ENCODE measurements at regions not wholly inside any gene's neighbourhood (a gene's known extent, or its start where the extent isn't known, plus 50 kb on each side); places are given as distances from the start of the nearest gene placed in this dataset.

GRCh38 chr12:23356440-23356839, 593.0 kb downstream of the SOX5 start:
- Mint-ChIP-seq H3K4me1 (0 out of 4 replicates have a peak, but pooled peaks cover 0 to 2% of the 10 kb centered on the region in 2 experiments), H3K4me3 (no peak overlapping the region), H3K27ac (no peak overlapping the region), H3K36me3 (ENCODE audit: insufficient read depth in 1 of 3, low read depth in 3 of 3) (no peaks in the 10 kb centered on the region), H3K9me3 (no peaks in the 10 kb centered on the region), H3K27me3 (ENCODE audit: low read depth) (no peaks in the 10 kb centered on the region)
- Histone ChIP-seq H3T11ph (ENCODE audit: low read length) (no peak overlapping the region), H3K23me2 (ENCODE audit: insufficient read length, low read depth, low read length, poor library complexity, severe bottlenecking) (no peaks in the 10 kb centered on the region), H4K8ac (replicated peaks; ENCODE audit: insufficient read length, low read depth, low read length) (no peak overlapping the region), H2BK12ac (ENCODE audit: insufficient read length, low read depth, low read length) (no peak overlapping the region), H4K91ac (ENCODE audit: insufficient read length, low read depth, low read length) (no peak overlapping the region), H3K18ac (ENCODE audit: insufficient read length, low read depth, low read length) (no peak overlapping the region), H3K79me2 (ENCODE audit: insufficient read depth, low read length) (no peaks in the 10 kb centered on the region), H3K4me2 (ENCODE audit: insufficient read depth, insufficient read length, low read length) (no peak overlapping the region), H2BK20ac (ENCODE audit: low read depth, low read length, poor library complexity, severe bottlenecking) (no peak overlapping the region), H3K27ac (ENCODE audit: insufficient read length, low read depth, low read length) (no peak overlapping the region), H3K14ac (ENCODE audit: insufficient read depth, low read length) (no peak overlapping the region), H4K20me1 (ENCODE audit: control insufficient read depth, insufficient read depth, insufficient read length) (no peaks in the 10 kb centered on the region), H3K23ac (ENCODE audit: insufficient read length, low read depth, low read length) (no peak overlapping the region), H2AFZ (ENCODE audit: low read length) (no peak overlapping the region), H3K4ac (ENCODE audit: low read depth, low read length) (no peak overlapping the region), H3K79me1 (ENCODE audit: insufficient read depth, low read depth, low read length, poor library complexity, severe bottlenecking) (no peaks in the 10 kb centered on the region), H3K9me3 (ENCODE audit: control insufficient read depth, low read depth, low read length) (no peaks in the 10 kb centered on the region), H2BK120ac (ENCODE audit: low read depth, low read length, poor library complexity, severe bottlenecking) (no peak overlapping the region), H3K56ac (ENCODE audit: insufficient read length, low read depth, low read length) (no peak overlapping the region), H2BK15ac (ENCODE audit: low read depth, low read length) (no peak overlapping the region), H3K9ac (ENCODE audit: extremely low read depth, insufficient read length, low read length) (no peak overlapping the region), H2AK5ac (ENCODE audit: insufficient read length, low read length) (no peak overlapping the region), H3K4me1 (ENCODE audit: insufficient read depth, low read length) (no peaks in the 10 kb centered on the region), H4K5ac (ENCODE audit: insufficient read length, low read depth, low read length) (no peak overlapping the region), H3K27me3 (ENCODE audit: insufficient read depth, low read length) (no peaks in the 10 kb centered on the region), H2BK5ac (ENCODE audit: insufficient read length, low read length) (no peak overlapping the region)
- no peak for DNase-seq
- WGBS (ENCODE audit: extremely low coverage, insufficient read length, low lambda C conversion rate) = no CpG with 5 or more reads among the region's 3 CpGs
- no peak for TF ChIP-seq CTCF (conservative IDR thresholded peaks at IDR 0.05)
